H9 (cell line): ENCODE measurements at regions not wholly inside any gene's neighbourhood (a gene's known extent, or its start where the extent isn't known, plus 50 kb on each side); places are given as distances from the start of the nearest gene placed in this dataset.

Experiments used
- DNase-seq: peaks from one replicate; pipeline ENCODE4 v3.0.0-alpha.2; 2017
- H2AFZ ChIP-seq: one replicate; pipeline ENCODE4 v1.6.1; 2013; ENCODE audit warnings: mild to moderate bottlenecking, low read length, control low read depth, moderate library complexity
- H2AK5ac ChIP-seq: 2 replicates; pipeline ENCODE4 v1.6.1; 2013; ENCODE audit warnings: low read length, control low read depth, mixed read lengths; ENCODE audit not compliant: insufficient read length
- H2BK120ac ChIP-seq: one replicate; pipeline ENCODE4 v1.6.1; 2013; ENCODE audit warnings: low read depth, mild to moderate bottlenecking, low read length, control low read depth, inconsistent platforms; ENCODE audit not compliant: poor library complexity, severe bottlenecking
- H2BK12ac ChIP-seq: 2 replicates; pipeline ENCODE4 v1.6.1; 2013; ENCODE audit warnings: low read length, control low read depth, mixed read lengths, low read depth; ENCODE audit not compliant: insufficient read length
- H2BK15ac ChIP-seq: 2 replicates; pipeline ENCODE4 v1.6.1; 2013; ENCODE audit warnings: low read depth, low read length, control low read depth
- H2BK20ac ChIP-seq: one replicate; pipeline ENCODE4 v1.6.1; 2013; ENCODE audit warnings: low read depth, mild to moderate bottlenecking, low read length, control low read depth, inconsistent platforms; ENCODE audit not compliant: poor library complexity, severe bottlenecking
- H2BK5ac ChIP-seq: 2 replicates; pipeline ENCODE4 v1.6.1; 2013; ENCODE audit warnings: low read length, control low read depth, mixed read lengths; ENCODE audit not compliant: insufficient read length
- H3K14ac ChIP-seq: 2 replicates; pipeline ENCODE4 v1.6.1; 2013; ENCODE audit warnings: low read length, control low read depth; ENCODE audit not compliant: insufficient read depth
- H3K18ac ChIP-seq: 2 replicates; pipeline ENCODE4 v1.6.1; 2013; ENCODE audit warnings: low read depth, mild to moderate bottlenecking, mixed read lengths, low read length, control low read depth; ENCODE audit not compliant: insufficient read length
- H3K23ac ChIP-seq: 2 replicates; pipeline ENCODE4 v1.6.1; 2013; ENCODE audit warnings: low read length, control low read depth, mixed read lengths, low read depth; ENCODE audit not compliant: insufficient read length
- H3K23me2 ChIP-seq: 2 replicates; pipeline ENCODE4 v1.6.1; 2013; ENCODE audit warnings: low read depth, mild to moderate bottlenecking, mixed read lengths, low read length, control low read depth; ENCODE audit not compliant: insufficient read length, poor library complexity, severe bottlenecking
- H3K27ac ChIP-seq: 2 replicates; pipeline ENCODE4 v1.5.1; 2013; ENCODE audit warnings: low read length, control low read depth, mixed read lengths, low read depth; ENCODE audit not compliant: insufficient read length
- H3K27me3 ChIP-seq: 2 replicates; pipeline ENCODE4 v1.6.1; 2013; ENCODE audit warnings: low read length, control low read depth, inconsistent platforms; ENCODE audit not compliant: insufficient read depth
- H3K4ac ChIP-seq: 2 replicates; pipeline ENCODE4 v1.6.1; 2013; ENCODE audit warnings: low read depth, mild to moderate bottlenecking, control low read depth, inconsistent platforms, low read length, moderate library complexity
- H3K4me1 ChIP-seq: 2 replicates; pipeline ENCODE4 v1.6.1; 2013; ENCODE audit warnings: low read length, control low read depth, inconsistent platforms; ENCODE audit not compliant: insufficient read depth
- H3K4me2 ChIP-seq: 2 replicates; pipeline ENCODE4 v1.6.1; 2013; ENCODE audit warnings: low read length, control low read depth, mixed read lengths; ENCODE audit not compliant: insufficient read length, insufficient read depth
- H3K56ac ChIP-seq: 2 replicates; pipeline ENCODE4 v1.6.1; 2013; ENCODE audit warnings: low read depth, mild to moderate bottlenecking, mixed read lengths, low read length, control low read depth; ENCODE audit not compliant: insufficient read length
- H3K79me1 ChIP-seq: 2 replicates; pipeline ENCODE4 v1.6.1; 2013; ENCODE audit warnings: low read depth, mild to moderate bottlenecking, moderate library complexity, low read length, control low read depth, inconsistent platforms; ENCODE audit not compliant: insufficient read depth, poor library complexity, severe bottlenecking
- H3K79me2 ChIP-seq: 2 replicates; pipeline ENCODE4 v1.6.1; 2013; ENCODE audit warnings: low read length, control low read depth, inconsistent platforms; ENCODE audit not compliant: insufficient read depth
- H3K9ac ChIP-seq: 2 replicates; pipeline ENCODE4 v1.6.1; 2013; ENCODE audit warnings: low read length, control low read depth, mixed read lengths; ENCODE audit not compliant: insufficient read length; ENCODE audit errors: extremely low read depth
- H3K9me3 ChIP-seq: one replicate; pipeline ENCODE4 v1.6.1; 2013; ENCODE audit warnings: low read depth, low read length, inconsistent platforms; ENCODE audit not compliant: control insufficient read depth
- H3T11ph ChIP-seq: one replicate; pipeline ENCODE4 v1.6.1; 2013; ENCODE audit warnings: mild to moderate bottlenecking, low read length, control low read depth, inconsistent platforms
- H4K20me1 ChIP-seq: one replicate; pipeline ENCODE4 v1.6.1; 2013; ENCODE audit not compliant: control insufficient read depth, insufficient read length, insufficient read depth
- H4K5ac ChIP-seq: 2 replicates; pipeline ENCODE4 v1.6.1; 2013; ENCODE audit warnings: low read depth, mild to moderate bottlenecking, mixed read lengths, low read length, control low read depth; ENCODE audit not compliant: insufficient read length
- H4K8ac ChIP-seq: replicated peaks from 2 replicates; pipeline ENCODE4 v1.6.1; 2013; ENCODE audit warnings: low read length, control low read depth, mixed read lengths, low read depth; ENCODE audit not compliant: insufficient read length
- H4K91ac ChIP-seq: 2 replicates; pipeline ENCODE4 v1.6.1; 2013; ENCODE audit warnings: low read depth, mild to moderate bottlenecking, moderate library complexity, mixed read lengths, low read length, control low read depth; ENCODE audit not compliant: insufficient read length
- H3K27ac Mint-ChIP-seq, 3 experiments: 2 replicates in 2 of 3; 3 replicates in 1 of 3; pipeline ENCODE4 v1.8.0; 2020 to 2021; ENCODE audit warnings: mixed read lengths in 3 of 3, mild to moderate bottlenecking in 1 of 3, moderate library complexity in 1 of 3
- H3K27me3 Mint-ChIP-seq: 2 replicates; pipeline ENCODE4 v1.8.0; 2021; ENCODE audit warnings: low read depth, mild to moderate bottlenecking, moderate library complexity, mixed read lengths
- H3K36me3 Mint-ChIP-seq, 3 experiments: 2 replicates in 2 of 3; 3 replicates in 1 of 3; pipeline ENCODE4 v1.8.0; 2020 to 2021; ENCODE audit warnings: low read depth in 3 of 3, mixed read lengths in 3 of 3; ENCODE audit not compliant: insufficient read depth in 1 of 3
- H3K4me1 Mint-ChIP-seq, 2 experiments: 2 replicates each; pipeline ENCODE4 v1.8.0; 2020; ENCODE audit warnings: mixed read lengths in 2 of 2
- H3K4me3 Mint-ChIP-seq, 2 experiments: 2 replicates in 1 of 2; 3 replicates in 1 of 2; pipeline ENCODE4 v1.8.0; 2020 to 2021; ENCODE audit warnings: mild to moderate bottlenecking in 2 of 2, mixed read lengths in 2 of 2, moderate library complexity in 1 of 2
- H3K9me3 Mint-ChIP-seq, 2 experiments: 2 replicates in 1 of 2; 3 replicates in 1 of 2; pipeline ENCODE4 v1.8.0; 2020; ENCODE audit warnings: mild to moderate bottlenecking in 2 of 2, mixed read lengths in 2 of 2, moderate library complexity in 1 of 2
- CTCF ChIP-seq: fragments of 200-600 bp; sonication (generic); conservative IDR thresholded peaks from 3 replicates; pipeline ENCODE4 v1.8.0; 2021; ENCODE audit warnings: antibody characterized with exemption, mild to moderate bottlenecking
- WGBS: extraction: QIAGEN DNeasy Blood & Tissue Kit; methylation state at CpG from one replicate; pipeline ENCODE4 v1.1.7; 2013; ENCODE audit warnings: missing lambda C conversion rate, low lambda C conversion rate, mixed read lengths; ENCODE audit not compliant: insufficient read length; ENCODE audit errors: extremely low coverage; 5-methylcytosine and 5-hydroxymethylcytosine counted together

- no peak overlapping the region for H3K9ac ChIP-seq
- no peak overlapping the region for H4K5ac ChIP-seq
- Mint-ChIP-seq H3K27me3 (peaks cover 8% of the 10 kb centered on the region), H3K4me1 (peaks cover 0 to 4% of the 10 kb centered on the region in 2 experiments; a peak in 2 of 4 replicates), H3K9me3 (peaks cover 2 to 3% of the 10 kb centered on the region in 2 experiments; a peak in 3 of 5 replicates), H3K36me3 (peaks cover 0 to under 1% (median 0%) of the 10 kb centered on the region in 3 experiments; a peak in 2 of 7 replicates), H3K27ac (no peak overlapping the region), H3K4me3 (no peak overlapping the region)
- no peak overlapping the region for H3K56ac ChIP-seq
- no peak overlapping the region for H3K4ac ChIP-seq
- no CpG with 5 or more reads among the region's 13 CpGs for WGBS
- H2AK5ac ChIP-seq: no peak overlapping the region
- no peaks in the 10 kb centered on the region for H3K23me2 ChIP-seq
- H4K91ac ChIP-seq: no peak overlapping the region
- no peak for TF ChIP-seq CTCF
- H2BK5ac ChIP-seq: no peak overlapping the region
- H3K23ac ChIP-seq: no peak overlapping the region
- no peak for DNase-seq
- H4K20me1 ChIP-seq: no peaks in the 10 kb centered on the region
- no peak overlapping the region; the same call in 1 of the 2 replicates for H3K14ac ChIP-seq
- H3K79me1 ChIP-seq: no peaks in the 10 kb centered on the region
- no peaks in the 10 kb centered on the region for H3K4me1 ChIP-seq
- no peak overlapping the region for H2BK15ac ChIP-seq
- no peak overlapping the region for H2BK12ac ChIP-seq
- no peak overlapping the region for H4K8ac ChIP-seq
- H3K27me3 ChIP-seq: no peaks in the 10 kb centered on the region
- H2BK20ac ChIP-seq: no peak overlapping the region
- no peak overlapping the region for H3T11ph ChIP-seq
- no peak overlapping the region for H3K4me2 ChIP-seq
- no peaks in the 10 kb centered on the region for H3K9me3 ChIP-seq
- no peaks in the 10 kb centered on the region for H3K79me2 ChIP-seq
- no peak overlapping the region for H2AFZ ChIP-seq
- H2BK120ac ChIP-seq: no peak overlapping the region
- H3K27ac ChIP-seq: no peak overlapping the region
- no peak overlapping the region for H3K18ac ChIP-seq
Observed at GRCh38 chr2:239475161-239476028, 74.6 kb upstream of the HDAC4 start.
